ENCODE measurements at regions not wholly inside any gene's neighbourhood (a gene's known extent, or its start where the extent isn't known, plus 50 kb on each side); places are given as distances from the start of the nearest gene placed in this dataset.

DNA sequence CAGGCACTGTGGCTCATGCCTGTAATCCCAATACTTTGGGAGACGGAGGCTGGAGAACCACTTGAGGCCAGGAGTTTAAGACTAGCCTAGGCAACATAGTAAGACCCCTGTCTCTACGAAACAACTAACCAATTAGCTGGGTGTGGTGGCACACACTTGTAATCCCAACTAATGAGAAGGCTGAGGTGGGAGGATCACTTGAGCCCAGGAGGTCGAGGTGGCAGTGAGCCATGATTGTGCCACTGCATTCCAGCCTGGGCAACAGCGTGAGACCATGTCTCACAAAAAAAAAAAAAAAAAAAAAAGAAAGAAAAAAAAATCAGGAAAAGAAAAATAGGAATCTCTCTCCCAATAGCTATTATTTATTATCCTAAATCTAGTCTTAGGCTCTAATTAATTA, 56.8 kb upstream of the UBAC2 start:
- H3K4me1 Mint-ChIP-seq, result no peaks in the 10 kb centered on the region
- peaks cover 21% of the 10 kb centered on the region for H3K9me3 Mint-ChIP-seq
- TF ChIP-seq, protein P1, sequence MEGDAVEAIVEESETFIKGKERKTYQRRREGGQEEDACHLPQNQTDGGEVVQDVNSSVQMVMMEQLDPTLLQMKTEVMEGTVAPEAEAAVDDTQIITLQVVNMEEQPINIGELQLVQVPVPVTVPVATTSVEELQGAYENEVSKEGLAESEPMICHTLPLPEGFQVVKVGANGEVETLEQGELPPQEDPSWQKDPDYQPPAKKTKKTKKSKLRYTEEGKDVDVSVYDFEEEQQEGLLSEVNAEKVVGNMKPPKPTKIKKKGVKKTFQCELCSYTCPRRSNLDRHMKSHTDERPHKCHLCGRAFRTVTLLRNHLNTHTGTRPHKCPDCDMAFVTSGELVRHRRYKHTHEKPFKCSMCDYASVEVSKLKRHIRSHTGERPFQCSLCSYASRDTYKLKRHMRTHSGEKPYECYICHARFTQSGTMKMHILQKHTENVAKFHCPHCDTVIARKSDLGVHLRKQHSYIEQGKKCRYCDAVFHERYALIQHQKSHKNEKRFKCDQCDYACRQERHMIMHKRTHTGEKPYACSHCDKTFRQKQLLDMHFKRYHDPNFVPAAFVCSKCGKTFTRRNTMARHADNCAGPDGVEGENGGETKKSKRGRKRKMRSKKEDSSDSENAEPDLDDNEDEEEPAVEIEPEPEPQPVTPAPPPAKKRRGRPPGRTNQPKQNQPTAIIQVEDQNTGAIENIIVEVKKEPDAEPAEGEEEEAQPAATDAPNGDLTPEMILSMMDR (IDR thresholded peaks at IDR 0.05; ENCODE audit: unreplicated experiment), result no peak
- DNase-seq (ENCODE audit: low spot score in 2 of 2, unreplicated experiment in 2 of 2), result no peak
- H3K27ac Mint-ChIP-seq, result no peak overlapping the region
- no peak overlapping the region for H3K4me3 Mint-ChIP-seq
- no peaks in the 10 kb centered on the region for H3K27me3 Mint-ChIP-seq (ENCODE audit: low read depth)
- H3K36me3 Mint-ChIP-seq, result no peaks in the 10 kb centered on the region

DNA sequence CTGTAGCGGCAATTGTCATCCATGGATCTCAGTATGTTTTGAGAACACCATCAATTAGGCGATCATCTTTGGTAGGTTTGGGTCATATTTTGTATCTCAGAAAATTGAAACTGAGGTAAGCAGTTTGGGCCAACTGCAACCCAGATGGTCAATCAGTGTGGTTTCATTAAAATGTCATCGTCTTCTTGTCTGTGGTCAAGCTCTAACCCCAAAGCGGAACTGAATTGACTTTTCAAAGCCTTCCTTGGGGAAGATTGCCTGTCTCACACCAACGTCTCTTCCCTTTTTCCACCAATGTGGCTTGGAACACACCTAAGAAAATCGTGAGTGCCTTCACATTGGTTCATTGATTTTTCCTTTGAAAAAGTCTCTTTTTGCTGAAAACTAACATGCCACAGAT, 56.3 kb upstream of the UBAC2 start:
- no peak for DNase-seq (ENCODE audit: low spot score in 2 of 2, unreplicated experiment in 2 of 2)

DNA sequence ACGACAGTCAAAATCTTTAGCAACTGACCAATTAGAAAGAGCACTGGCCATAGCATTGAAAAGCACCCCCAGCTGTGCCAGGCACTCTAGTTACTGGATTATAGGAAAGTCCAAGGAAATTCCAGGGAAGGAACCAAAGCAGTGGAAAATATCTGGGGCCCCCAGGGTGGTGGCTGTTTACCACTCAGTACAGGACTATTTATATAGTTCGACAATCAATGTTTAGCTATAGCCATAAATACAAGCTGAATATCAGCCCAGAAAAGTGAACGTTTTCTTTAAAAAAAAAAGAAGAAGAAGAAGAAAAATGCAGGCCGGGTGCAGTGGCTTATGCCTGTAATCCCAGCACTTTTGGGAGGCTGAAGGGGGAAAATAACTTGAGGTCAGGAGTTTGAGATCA, 55.2 kb upstream of the UBAC2 start:
- Mint-ChIP-seq H3K36me3 (no peaks in the 10 kb centered on the region), H3K4me1 (peaks cover 4% of the 10 kb centered on the region), H3K27ac (no peak overlapping the region), H3K9me3 (peaks cover 16% of the 10 kb centered on the region), H3K27me3 (ENCODE audit: low read depth) (no peaks in the 10 kb centered on the region), H3K4me3 (no peak overlapping the region)
- TF ChIP-seq, protein P1 (IDR thresholded peaks at IDR 0.05; ENCODE audit: unreplicated experiment), result no peak
- no peak for DNase-seq (ENCODE audit: low spot score in 2 of 2, unreplicated experiment in 2 of 2)

More for the DNA sequence above, 56.3 kb upstream of the UBAC2 start:
- TF ChIP-seq, protein P1 (IDR thresholded peaks at IDR 0.05; ENCODE audit: unreplicated experiment), result no peak
- H3K27ac Mint-ChIP-seq, result no peak overlapping the region
- H3K9me3 Mint-ChIP-seq, result peaks cover 21% of the 10 kb centered on the region
- no peaks in the 10 kb centered on the region for H3K36me3 Mint-ChIP-seq
- H3K4me3 Mint-ChIP-seq, result no peak overlapping the region
- no peaks in the 10 kb centered on the region for H3K27me3 Mint-ChIP-seq (ENCODE audit: low read depth)
- H3K4me1 Mint-ChIP-seq, result no peaks in the 10 kb centered on the region

DNA sequence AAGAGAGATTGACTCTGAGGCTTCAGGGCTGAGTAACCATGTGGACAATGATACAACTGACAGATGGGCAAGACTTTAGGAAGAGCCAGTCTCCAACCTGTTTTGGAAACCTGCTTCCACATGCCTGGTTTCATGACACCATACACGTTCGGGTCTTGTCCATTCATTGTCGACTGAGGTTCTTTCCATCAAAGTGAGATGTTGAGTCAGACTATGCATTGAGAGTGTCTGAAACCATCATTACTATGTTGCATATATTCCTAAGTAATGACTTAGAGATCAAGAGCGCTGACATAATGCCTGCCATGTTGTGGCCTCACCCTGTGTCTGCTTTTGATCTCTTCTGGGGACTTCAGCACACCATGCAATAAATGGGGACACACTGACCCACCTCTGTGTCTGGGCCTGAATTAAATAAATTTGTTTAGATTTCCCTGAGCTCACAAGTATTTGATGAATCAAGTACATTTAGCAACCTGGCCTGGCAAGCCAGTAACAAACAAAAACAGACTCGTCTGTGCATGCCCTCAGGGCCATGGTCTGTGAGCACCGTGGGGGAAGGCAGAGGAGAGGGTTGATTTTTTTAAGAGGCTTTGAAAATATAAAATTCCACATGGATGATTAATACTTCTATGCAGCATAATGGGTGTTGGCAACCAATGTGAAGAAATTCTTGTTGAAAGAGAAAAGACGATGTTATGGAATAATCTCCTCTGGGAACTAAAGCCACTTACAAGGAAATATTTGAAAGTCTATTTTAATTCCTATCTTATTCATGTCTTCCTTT, 49.9 kb upstream of the UBAC2 start:
- Mint-ChIP-seq H3K36me3 (no peaks in the 10 kb centered on the region), H3K9me3 (no peaks in the 10 kb centered on the region), H3K4me3 (no peak overlapping the region), H3K27ac (peak overlapping the region; percentile 7), H3K4me1 (peaks cover 27% of the 10 kb centered on the region), H3K27me3 (ENCODE audit: low read depth) (no peaks in the 10 kb centered on the region)
- TF ChIP-seq, protein P1 (IDR thresholded peaks at IDR 0.05; ENCODE audit: unreplicated experiment), result no peak
- peak in 1 of 2 experiments; percentile 51 for DNase-seq (ENCODE audit: low spot score in 2 of 2, unreplicated experiment in 2 of 2)

Data from mesothelial cell of epicardium (in vitro differentiated cells).